GM04504 (cell line): ENCODE measurements at regions not wholly inside any gene's neighbourhood (a gene's known extent, or its start where the extent isn't known, plus 50 kb on each side); places are given as distances from the start of the nearest gene placed in this dataset.
A peak's percentile ranks its signal among the peaks of the same experiment; 100 is the strongest.
"Not testable (repeated sequence)": the region's sequence is repeated elsewhere in the genome, so short reads cannot be mapped to it uniquely, and the experiment has no call there.

Experiments used
- DNase-seq: peaks from one replicate; pipeline ENCODE4 v3.0.0-alpha.2; 2012; ENCODE audit warnings: low read depth

DNA sequence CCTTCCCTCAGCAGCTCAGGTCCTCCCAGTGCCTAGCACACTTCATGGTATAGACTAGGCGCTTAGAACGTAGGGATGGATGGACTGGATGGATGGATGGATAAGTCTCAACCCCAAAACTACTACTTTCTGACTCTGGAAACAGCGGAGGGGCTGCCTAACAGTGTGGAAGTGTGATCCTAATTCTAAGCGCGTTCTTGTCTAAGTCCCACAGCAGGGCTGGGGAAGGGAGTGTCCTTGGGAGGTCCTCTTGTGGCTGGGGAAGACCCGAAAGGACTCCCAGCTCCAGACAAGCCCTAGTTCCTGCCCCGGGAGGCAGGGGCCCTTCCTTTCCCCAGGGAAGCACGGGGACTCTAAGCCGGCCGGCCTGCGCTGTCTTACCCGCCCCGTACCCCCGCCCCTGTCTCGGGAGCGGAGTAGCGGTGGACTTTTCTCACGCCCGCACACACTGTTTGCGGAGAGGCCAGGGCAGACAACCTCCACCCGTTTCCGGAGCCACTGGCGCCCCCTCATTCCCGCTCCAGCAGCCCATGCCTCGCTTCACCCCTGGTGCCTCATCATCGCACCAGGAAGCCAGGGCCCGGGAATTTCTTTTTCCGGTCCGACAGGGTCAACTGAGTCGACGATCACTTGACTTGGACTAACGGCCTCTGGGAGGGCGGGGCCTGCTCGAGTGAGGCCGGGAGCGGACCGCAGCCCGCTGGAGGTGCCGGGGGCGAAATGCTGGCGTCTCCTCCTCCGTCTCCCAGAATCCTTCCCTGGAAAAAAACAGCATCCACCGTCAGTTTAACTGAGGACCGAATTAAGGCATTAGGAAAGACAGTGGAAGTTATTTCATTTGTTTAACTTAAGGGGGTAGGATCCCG lies 133.3 kb downstream of the TBC1D2B start:
- peak; percentile 66 for DNase-seq

DNA sequence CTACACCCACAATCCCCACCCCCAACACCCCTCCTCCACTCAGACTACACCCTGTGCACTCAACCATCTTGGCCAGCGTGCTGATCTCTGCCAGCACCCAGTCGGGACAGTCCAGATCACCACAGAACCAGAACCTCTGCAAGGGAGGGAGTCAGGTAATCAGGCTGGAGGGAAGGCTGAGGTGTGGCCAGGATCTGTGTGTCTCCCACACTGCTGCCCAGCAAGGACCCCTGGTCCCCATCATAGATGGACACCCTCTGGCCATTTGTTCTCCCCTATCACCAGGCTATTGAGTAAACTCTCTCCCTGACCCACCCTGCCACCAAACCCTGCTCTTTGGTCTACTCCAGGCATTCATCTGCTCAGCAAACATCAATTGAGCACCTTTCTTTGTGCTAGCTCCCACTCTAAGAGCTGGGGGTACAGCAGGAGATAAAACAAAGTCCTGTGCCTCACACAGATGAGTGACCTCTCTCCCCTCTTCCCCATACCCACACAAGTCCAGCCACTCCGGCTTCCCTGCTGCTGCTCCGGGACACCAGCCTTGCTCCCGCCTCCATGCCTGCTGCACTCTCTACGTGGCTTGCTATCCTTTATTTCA lies 134.8 kb downstream of the TBC1D2B start:
- DNase-seq = no peak

DNA sequence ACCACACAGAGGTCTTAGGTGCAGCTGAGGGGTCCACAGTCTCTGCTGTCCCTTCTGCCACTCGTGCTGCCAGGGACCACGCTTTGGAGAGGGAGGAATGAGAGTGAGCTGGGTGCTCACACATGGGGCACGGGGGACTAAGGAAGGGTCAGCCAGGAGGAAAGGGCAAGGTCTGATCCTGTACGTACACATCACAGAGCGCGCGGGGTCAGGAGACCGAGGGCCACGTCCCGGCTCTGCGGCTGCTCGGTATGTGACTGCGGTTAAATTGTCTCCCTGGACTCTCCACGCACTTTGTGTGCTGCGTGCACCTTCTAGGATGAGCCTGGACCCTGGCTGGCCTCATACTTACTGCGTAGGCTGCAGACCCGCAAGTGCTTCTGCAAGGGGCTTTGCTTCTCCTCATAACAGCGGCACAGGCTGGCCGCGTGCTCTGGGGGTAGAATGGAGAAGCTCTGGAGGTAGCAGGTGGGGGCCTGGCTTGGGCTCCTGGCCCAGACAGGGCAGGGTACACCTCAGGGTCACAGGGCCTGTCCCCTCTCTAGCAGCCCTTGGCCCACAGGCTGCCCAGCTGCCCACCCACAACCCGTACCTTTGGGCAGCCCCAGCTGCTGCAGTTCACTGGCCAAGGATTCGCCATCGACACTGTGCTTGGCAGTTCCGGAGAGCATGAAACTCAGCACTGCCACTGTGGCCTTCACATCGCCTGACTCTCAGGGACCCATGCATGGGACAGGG lies 136.3 kb downstream of the TBC1D2B start:
- not testable (repeated sequence) for DNase-seq

DNA sequence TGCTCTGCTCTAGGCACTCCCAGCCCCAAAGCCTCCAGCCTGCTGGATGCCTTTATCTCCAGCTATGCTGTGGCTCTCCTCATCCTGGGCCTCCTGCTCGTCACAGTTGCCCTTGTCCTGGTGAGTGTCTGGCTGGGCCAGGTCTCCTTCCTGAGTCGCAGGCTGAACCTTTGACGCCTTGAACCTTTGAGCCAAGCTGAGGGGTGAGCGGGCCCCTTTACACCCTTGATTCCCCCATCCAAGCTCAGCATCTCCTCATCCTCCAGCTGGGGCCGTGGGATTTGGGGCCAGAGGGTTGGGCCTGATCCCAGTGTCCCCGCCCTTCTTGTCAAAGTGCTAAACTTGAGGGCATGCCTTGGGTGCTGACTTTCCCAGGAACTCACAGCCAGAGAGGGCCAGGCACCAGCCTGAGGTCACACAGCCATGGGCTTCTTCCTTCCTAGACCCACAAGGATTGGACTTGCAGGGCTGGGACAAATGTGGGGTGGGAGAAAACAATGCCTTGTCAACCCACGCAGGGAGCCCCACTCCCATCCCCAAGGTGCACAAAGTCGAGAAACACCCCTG lies 137.0 kb downstream of the TBC1D2B start:
- DNase-seq = no peak

DNA sequence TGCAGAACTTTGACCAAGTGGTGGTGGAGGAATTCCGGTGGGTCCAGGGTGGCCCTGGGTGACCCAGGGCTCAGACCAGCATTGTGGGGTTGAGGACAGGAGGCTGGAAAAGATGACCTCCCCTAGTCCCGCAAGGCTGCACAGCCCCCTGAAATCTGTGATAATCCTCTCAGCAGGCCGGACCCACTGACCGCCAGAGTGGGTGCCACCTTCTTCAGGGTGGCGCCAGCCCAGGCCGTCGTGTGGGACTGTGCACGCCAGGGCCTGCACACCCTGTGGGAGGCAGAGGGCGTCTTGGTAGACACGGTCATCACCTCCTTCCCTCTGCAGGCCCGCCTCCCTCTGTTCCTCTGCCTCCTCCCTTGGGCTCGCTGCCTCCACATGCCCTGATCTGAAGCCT lies 137.7 kb downstream of the TBC1D2B start:
- DNase-seq = no peak

DNA sequence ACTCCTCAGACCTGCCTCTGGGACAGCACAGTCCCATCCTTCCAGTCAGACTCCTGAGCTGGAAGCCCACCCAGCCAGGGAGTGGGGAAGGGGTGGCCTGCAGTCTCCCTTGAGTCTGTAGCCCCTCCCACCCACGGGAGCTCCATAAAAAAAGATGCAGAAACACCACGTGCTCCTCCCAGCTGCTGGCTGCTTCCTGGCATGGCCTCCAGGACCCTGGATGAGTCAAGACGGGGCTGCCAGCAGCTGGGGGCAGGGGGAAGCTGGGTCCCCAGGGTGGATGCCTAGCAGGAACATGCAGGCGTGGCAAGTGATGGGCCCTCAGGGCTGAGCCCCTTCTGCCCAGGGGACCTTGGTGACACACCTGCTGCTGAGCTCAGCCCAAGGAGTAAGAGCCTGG lies 138.5 kb downstream of the TBC1D2B start:
- DNase-seq = not testable (repeated sequence)

DNA sequence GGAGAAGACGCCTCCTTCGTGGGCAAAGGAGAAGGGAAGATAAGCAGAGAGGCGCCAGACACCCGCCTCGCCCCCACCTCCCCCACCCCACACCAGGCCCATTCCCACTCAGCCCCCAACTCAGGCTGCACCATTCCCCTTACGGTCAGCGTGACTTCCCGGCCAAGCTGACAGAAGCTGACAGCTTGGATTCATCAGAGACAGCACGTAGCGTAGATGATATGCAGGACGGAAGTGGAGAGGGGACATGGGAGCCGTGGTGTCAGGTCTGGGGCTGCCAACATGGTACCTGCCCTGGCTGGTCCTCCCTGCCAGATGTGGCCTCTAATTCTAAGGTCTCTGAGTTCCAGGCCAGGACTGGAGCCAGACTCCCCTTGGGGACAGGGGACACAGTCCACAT lies 139.0 kb downstream of the TBC1D2B start:
- DNase-seq = not testable (repeated sequence)

DNA sequence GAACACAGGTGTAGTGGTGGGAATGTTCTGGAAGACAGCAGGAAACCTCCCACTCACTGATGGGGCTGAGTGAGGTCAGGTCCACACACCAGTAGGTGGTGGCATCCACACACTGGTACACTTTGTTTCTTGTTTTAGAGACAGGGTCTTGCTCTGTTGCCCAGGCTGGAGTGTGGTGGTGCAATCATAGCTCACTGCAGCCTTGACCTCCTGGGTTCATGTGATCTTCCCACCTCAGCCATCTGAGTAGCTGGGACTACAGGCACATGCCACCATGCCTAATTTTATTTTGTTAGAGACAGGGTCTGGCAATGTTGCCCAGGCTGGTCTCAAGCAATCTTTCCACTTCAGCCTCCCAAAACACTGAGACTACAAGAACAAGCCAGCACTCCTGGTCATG lies 140.9 kb downstream of the TBC1D2B start:
- DNase-seq = not testable (repeated sequence)

DNA sequence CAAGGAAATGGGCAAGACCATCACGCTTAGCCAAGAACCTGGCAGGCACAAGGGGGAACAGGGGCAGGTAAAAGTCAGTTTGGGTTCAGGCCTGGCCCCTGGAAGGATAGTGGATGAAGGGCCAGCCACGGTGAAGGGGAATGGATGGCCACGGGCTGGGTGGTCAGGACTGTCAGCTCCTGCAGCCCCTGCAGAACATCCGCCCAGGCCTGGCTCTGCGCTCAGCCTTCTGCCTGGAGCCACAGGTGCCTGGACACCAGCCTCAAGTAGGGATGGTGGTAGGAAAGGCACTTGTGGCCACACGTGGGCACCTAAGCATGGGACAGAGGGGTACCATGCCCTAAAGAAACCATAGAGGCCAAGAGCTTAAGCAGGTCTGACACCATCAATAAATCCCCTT lies 143.0 kb downstream of the TBC1D2B start:
- not testable (repeated sequence) for DNase-seq

DNA sequence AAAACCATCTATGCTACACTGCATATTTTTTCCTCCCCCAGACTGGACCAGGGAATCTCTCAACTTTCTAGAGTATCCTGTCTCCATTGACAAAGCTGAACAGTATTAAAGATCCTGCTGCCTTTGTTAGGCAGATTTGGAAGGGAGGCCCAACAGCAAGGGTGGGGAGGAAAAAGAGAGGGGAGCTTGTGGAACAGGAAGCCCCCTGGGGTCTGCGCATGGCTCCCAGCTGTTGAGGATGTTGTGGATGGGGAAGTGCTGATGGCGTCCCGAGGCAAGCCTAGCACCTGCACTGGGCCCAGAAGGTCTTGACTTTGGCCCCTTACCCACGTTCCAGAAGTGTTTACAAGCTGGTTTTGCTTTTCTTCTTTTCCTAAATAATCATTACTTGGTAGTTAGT lies 146.6 kb downstream of the TBC1D2B start:
- DNase-seq = not testable (repeated sequence)

DNA sequence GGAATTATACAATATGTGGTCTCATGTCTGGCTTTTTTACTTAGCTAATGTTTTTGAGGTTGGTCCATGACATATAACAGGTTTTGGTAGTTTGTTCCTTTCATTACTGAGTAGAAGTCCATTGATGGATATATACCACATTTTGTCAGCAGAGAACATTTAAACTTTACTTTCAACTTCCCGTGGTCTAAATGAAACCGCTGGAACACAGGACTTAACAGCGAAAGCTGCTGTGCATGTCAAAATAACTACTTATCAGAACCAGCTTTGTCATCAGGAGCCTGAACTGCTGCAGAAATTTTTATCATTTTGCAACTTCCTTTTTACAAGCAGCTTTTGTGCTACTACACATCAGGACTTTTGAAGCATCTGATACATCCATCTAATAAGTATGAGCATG lies 147.0 kb downstream of the TBC1D2B start:
- not testable (repeated sequence) for DNase-seq

DNA sequence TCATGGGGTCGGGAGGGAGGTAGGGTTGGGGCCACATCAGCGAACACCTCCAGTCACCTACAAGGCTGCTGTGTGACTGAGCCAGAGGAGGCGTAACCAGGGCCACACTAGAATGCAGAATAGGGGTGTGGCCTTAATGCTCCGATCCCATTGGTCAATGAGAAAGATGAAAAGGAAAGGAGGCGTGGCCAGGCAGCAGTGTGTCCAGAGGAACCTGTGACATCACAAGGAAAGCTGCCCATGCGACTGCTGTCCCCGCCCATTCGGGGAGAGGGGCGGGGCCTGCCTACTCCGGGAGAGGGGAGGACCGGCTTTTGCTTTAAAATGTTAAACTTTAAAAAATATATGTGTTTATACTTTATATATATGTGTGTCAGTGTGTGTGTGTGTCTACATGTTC lies 150.7 kb downstream of the TBC1D2B start:
- not testable (repeated sequence) for DNase-seq

DNA sequence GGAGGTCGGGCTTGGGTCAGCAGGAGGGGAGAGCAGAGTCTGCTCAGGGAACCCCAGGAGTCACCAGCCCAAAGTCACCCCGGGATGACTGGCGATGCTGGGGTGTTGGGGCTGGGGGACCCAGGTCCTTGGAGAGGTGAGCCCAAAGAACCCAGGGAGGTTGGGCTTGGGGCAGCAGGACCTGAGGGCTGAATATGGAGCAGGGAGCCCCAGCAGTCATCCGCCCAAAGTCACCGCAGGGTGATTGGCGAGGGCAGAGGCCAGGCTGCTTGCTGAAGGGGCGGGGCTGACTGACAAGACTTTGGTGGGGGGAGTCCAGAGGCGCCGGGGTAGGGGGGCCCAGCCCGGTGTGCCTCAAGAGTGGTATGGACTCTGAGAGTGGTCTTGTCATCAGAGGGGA lies 151.2 kb downstream of the TBC1D2B start:
- DNase-seq = not testable (repeated sequence)

DNA sequence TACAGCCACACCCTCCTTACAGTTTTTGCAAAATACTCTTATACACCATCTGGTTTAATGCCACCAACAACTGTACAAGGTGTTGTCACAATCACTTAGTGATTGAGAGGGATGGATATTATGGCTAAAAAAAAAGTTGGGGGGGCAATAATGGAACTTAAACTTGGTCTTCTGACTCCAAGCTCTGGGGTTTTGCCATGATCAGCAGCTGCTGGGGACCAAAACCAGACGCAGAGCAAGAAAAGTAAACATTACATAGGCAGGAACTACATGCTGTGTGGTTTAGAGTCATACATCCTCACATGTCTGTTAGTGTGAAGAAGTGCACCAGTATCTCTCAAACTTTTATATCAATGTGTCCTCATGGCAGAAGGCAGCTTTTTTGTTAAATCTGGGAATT lies 152.4 kb downstream of the TBC1D2B start:
- not testable (repeated sequence) for DNase-seq

DNA sequence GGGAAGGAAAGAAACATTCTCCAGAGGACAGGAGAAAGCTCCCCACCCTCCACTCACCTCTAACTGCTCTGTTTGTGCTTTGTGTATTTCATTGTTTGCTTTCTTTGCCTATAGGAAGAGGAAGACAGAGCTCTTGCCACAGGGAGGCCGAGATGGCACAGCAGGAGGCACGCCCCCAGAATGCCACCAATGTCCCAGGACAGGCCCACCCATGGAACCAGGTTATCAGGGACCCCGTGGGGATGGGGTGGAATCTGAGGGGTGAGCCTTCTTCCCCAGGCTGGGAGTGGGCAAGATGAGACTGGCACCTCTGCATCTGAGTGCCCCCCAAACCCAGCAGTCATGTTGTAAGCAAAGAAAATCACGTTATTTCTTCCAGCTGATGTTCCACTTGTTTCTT lies 155.8 kb downstream of the TBC1D2B start:
- no peak for DNase-seq

DNA sequence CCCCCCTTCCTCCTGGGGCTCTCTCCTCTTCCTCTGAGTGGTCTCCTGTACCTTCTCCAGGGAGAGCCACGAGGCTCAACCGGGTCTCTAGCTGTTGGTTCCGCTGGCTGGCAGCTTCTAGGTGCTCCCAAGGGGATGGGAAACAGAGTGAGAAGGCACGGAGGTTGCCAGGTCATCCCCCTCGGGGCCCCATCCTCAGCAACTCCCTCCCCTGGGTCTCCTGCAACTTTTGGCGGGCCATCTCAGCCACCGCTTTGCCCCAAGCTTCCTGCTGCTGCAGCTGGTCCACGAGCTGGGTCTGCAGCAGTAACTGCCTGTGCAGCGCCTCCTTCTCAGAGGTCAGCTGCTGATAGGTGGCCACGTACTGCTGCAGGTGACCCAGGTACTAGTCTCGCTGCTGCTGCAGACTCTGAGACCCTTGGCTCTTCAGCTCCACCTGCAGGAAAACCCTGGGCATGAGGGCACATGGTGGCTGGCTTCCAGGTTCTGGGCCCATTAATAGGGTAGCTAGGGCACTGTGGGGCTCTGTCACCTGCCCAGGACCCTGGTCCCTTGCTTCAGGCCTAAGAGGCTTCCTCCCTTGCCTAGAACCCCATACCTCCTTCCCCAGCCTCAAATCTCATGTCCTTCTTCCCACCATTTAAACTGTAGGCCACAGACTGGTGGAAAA lies 160.4 kb downstream of the TBC1D2B start:
- not testable (repeated sequence) for DNase-seq

DNA sequence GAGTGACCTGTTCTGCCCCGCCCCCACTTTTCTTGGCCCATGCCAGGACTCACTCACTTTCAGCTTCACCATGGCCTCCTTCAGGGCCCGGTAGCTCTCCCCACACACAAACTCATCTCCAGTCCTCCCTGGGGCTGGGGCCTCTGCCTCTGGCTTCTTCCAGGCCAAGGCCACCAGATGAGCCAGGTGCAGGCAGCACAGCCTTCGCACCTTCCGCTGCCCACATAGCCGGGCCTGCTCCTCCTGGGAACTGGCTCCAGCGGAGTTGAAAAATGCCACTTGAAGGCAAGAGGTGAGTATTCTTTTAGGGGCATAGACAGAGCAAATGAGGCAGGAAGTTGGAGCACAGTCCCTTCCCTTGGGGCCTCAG lies 161.6 kb downstream of the TBC1D2B start:
- not testable (repeated sequence) for DNase-seq

DNA sequence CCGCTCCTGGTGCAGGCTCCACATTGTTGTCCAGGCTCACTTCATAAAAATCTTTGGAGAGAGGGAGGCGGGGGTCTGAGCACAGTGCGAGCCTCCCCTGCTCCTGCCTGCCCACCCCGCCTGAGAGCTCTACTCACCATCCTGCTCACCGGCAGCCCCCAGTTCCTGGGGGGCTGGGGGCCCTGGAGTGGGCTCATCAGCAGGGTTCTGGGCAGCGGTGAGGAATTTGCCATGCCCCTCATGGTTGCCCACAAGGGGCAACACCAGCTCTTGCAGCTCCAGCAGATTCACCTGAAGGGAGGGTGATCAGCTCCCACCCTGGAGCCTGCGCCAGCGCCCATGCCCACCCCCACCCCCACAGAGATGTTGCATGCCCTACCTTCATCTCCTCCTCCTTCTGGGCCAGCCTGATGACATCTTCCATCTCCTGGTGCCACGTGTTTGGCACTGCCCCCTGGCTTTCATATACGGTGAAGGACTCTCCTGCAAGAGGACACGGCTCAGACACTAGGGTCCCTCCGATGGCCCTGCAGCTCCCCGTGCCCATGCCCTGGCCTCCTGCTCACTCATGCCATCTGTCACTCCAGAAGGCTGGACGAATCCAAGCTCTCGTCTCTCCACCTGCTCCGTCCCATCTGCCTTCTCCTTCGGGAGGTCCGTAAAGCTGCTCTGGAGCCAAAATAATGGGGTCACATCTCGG lies 162.1 kb downstream of the TBC1D2B start:
- no peak for DNase-seq

DNA sequence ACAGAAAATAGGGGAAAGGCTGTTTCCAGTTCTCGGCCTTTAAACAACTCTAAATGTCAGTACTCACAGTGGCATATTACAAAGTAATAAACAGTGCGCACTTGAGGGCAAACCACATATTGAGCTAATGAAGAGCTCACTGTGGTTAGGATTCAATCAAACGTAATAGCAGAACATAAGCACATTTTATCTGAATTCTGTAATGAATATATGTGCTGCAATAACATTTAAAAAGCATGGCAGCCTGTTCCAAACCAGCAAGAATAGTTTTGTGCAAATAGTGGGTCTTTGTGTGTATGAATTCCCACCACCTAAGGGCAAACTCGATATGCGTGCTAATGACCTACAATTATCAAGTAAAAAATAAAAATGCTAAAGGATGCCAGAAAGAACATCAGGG lies 163.0 kb downstream of the TBC1D2B start:
- not testable (repeated sequence) for DNase-seq

DNA sequence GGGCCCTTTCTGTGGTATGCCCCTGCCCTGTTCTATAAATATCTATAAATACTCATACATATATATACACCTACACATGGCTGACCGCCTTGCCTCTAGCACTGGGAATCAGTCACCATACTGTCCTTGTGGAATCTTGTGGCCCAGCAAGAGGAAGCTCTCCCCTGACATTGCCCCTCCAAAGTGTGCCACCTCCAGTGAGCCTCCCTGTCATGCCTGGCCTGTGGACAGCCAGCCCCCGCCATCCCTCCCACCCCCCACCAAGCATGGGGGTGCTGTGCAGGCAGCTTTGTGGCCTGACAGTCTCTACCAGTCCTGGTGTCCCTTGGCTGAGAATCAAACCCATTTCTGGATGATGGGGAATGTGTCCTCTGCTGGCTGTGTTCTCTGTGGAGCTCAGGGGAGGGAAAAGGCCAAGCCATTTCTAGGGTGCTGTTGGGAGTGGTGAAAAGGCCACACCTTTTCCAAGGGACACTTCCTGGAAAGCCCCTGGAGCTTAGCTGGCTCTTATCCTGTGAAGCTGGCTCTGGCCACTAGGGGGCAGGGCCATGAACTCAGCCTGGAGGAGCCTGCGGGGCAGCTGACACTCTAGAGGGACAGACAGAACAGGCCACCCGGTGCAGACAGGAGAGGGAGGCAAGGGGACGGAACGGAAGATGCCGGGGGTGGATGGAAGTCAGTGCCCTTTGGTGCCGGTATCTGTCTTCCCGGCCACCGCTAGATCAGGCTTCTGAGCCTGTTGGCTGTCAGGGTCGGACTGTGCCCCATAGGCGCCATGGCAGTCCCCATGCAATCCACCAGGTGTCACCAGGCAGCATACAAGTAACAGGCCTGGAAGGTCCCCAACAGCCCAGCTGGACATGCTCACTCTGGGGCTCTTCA lies 167.2 kb downstream of the TBC1D2B start:
- peak; percentile 55 for DNase-seq
